ENCODE measurements at regions not wholly inside any gene's neighbourhood (a gene's known extent, or its start where the extent isn't known, plus 50 kb on each side); places are given as distances from the start of the nearest gene placed in this dataset.
"Not testable (repeated sequence)": the region's sequence is repeated elsewhere in the genome, so short reads cannot be mapped to it uniquely, and the experiment has no call there.

GRCh38 chr16:8109510-8110369 lies 480.6 kb downstream of the TMEM114 start:
- DNase-seq: no peak

GRCh38 chr16:8108991-8109509 lies 481.3 kb downstream of the TMEM114 start:
- no peak for DNase-seq

GRCh38 chr16:8107296-8107695 lies 483.0 kb downstream of the TMEM114 start:
- peak; percentile 11 to 58 for DNase-seq

GRCh38 chr16:8103649-8104289 lies 486.5 kb downstream of the TMEM114 start:
- DNase-seq: no peak

- no peak for DNase-seq
Observed at GRCh38 chr16:8099586-8099985, 490.7 kb downstream of the TMEM114 start.

- peak in 1 of 2 donors; percentile 35 for DNase-seq
Observed at GRCh38 chr16:8098947-8099512, 491.3 kb downstream of the TMEM114 start.

GRCh38 chr16:8096211-8096610 lies 494.1 kb downstream of the TMEM114 start:
- no peak for DNase-seq

- no peak for DNase-seq
Observed at GRCh38 chr16:8094696-8095095, 495.6 kb downstream of the TMEM114 start.

- DNase-seq: no peak
Observed at GRCh38 chr16:8088820-8089338, 501.4 kb downstream of the TMEM114 start.

GRCh38 chr16:8087597-8088289 lies 502.6 kb downstream of the TMEM114 start:
- DNase-seq: peak; percentile 57 to 61

GRCh38 chr16:8087146-8087545 lies 503.2 kb downstream of the TMEM114 start:
- no peak for DNase-seq

- DNase-seq: no peak
Observed at GRCh38 chr16:8084882-8085281, 505.4 kb downstream of the TMEM114 start.

GRCh38 chr16:8084302-8084701 lies 506.0 kb downstream of the TMEM114 start:
- no peak for DNase-seq

- no peak for DNase-seq
Observed at GRCh38 chr16:8083560-8083959, 506.8 kb downstream of the TMEM114 start.

GRCh38 chr16:8080817-8081216 lies 509.5 kb downstream of the TMEM114 start:
- no peak for DNase-seq

GRCh38 chr16:8075271-8075670 lies 515.0 kb downstream of the TMEM114 start:
- no peak for DNase-seq

- no peak for DNase-seq
Observed at GRCh38 chr16:8070506-8070905, 519.8 kb downstream of the TMEM114 start.

- not testable (repeated sequence) for DNase-seq
Observed at GRCh38 chr16:8068225-8068624, 522.1 kb downstream of the TMEM114 start.

GRCh38 chr16:8063159-8063558 lies 527.2 kb downstream of the TMEM114 start:
- DNase-seq: no peak

- DNase-seq: no peak
Observed at GRCh38 chr16:8062677-8063076, 527.6 kb downstream of the TMEM114 start.

- DNase-seq: no peak
Observed at GRCh38 chr16:8055761-8056160, 534.5 kb downstream of the TMEM114 start.

GRCh38 chr16:8053437-8053836 lies 536.9 kb downstream of the TMEM114 start:
- no peak for DNase-seq

GRCh38 chr16:8048433-8048832 lies 541.9 kb downstream of the TMEM114 start:
- DNase-seq: no peak

Measured in inflammatory macrophage (primary cell).